Glutamatergic neuron (in vitro differentiated cells): ENCODE measurements at regions not wholly inside any gene's neighbourhood (a gene's known extent, or its start where the extent isn't known, plus 50 kb on each side); places are given as distances from the start of the nearest gene placed in this dataset.
"Not testable (repeated sequence)": the region's sequence is repeated elsewhere in the genome, so short reads cannot be mapped to it uniquely, and the experiment has no call there.

Source experiments
- DNase-seq: peaks from one replicate; pipeline ENCODE4 v3.0.0; 2022
- H3K27ac Mint-ChIP-seq: one replicate; pipeline ENCODE4 v1.8.0; 2020; ENCODE audit warnings: mild to moderate bottlenecking, mixed read lengths, inconsistent platforms; ENCODE audit not compliant: unreplicated experiment
- H3K27me3 Mint-ChIP-seq: one replicate; pipeline ENCODE4 v1.8.0; 2020; ENCODE audit warnings: mild to moderate bottlenecking, moderate library complexity, mixed read lengths, inconsistent platforms; ENCODE audit not compliant: unreplicated experiment
- H3K36me3 Mint-ChIP-seq: one replicate; pipeline ENCODE4 v1.8.0; 2020; ENCODE audit warnings: mild to moderate bottlenecking, mixed read lengths, inconsistent platforms; ENCODE audit not compliant: unreplicated experiment
- H3K4me1 Mint-ChIP-seq: one replicate; pipeline ENCODE4 v1.8.0; 2020; ENCODE audit warnings: mild to moderate bottlenecking, low read depth, mixed read lengths, inconsistent platforms; ENCODE audit not compliant: unreplicated experiment
- H3K4me3 Mint-ChIP-seq: one replicate; pipeline ENCODE4 v1.8.0; 2020; ENCODE audit warnings: mild to moderate bottlenecking, mixed read lengths, inconsistent platforms; ENCODE audit not compliant: unreplicated experiment
- H3K9me3 Mint-ChIP-seq: one replicate; pipeline ENCODE4 v1.8.0; 2020; ENCODE audit warnings: mild to moderate bottlenecking, moderate library complexity, mixed read lengths, inconsistent platforms; ENCODE audit not compliant: unreplicated experiment
- TF ChIP-seq, protein P1 (sequence below): fragments of 200-600 bp; sonication (generic); IDR thresholded peaks from one replicate; pipeline ENCODE4 v1.5.0; 2021; ENCODE audit not compliant: partially characterized antibody, unreplicated experiment

DNA sequence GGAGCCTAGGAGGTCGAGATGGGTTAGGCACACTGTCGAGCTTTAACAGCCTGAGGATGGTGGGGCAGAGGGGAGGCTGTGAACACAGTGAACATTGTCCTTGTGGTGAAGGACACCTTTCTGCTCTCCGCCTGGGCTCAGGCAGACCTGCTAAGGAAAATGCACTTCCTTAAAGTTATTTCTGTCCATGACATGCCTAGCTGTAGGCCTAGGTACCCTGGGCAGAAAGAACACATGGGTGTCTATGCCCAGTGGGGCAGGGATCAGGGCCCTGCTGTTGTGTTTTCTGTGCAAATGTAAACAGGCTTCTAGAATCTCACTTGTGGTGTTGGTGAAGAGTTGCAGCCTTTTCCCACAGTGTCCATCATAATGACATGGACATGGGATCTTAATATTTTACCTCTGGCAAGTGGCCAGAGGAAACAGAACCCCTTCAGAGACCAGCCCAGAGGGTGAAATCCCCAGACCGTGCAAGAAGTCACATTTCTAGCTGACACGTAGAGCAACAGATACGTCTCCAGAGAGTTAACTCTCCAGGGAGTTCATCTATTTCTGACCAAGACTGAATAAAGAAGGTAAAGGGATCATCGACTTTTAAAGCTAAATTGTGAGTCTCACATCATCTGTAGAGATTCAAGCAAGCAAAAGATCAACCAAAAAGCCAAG lies 79.2 kb downstream of the C9orf152 start:
- TF ChIP-seq, protein P1, sequence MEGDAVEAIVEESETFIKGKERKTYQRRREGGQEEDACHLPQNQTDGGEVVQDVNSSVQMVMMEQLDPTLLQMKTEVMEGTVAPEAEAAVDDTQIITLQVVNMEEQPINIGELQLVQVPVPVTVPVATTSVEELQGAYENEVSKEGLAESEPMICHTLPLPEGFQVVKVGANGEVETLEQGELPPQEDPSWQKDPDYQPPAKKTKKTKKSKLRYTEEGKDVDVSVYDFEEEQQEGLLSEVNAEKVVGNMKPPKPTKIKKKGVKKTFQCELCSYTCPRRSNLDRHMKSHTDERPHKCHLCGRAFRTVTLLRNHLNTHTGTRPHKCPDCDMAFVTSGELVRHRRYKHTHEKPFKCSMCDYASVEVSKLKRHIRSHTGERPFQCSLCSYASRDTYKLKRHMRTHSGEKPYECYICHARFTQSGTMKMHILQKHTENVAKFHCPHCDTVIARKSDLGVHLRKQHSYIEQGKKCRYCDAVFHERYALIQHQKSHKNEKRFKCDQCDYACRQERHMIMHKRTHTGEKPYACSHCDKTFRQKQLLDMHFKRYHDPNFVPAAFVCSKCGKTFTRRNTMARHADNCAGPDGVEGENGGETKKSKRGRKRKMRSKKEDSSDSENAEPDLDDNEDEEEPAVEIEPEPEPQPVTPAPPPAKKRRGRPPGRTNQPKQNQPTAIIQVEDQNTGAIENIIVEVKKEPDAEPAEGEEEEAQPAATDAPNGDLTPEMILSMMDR = no peak
- Mint-ChIP-seq H3K27me3 (peaks cover 1% of the 10 kb centered on the region), H3K4me1 (peaks cover 56% of the 10 kb centered on the region), H3K27ac (peak overlapping the region; percentile 59), H3K9me3 (peaks cover 17% of the 10 kb centered on the region), H3K36me3 (peaks cover 4% of the 10 kb centered on the region), H3K4me3 (peak overlapping the region; percentile 8)
- DNase-seq = no peak

DNA sequence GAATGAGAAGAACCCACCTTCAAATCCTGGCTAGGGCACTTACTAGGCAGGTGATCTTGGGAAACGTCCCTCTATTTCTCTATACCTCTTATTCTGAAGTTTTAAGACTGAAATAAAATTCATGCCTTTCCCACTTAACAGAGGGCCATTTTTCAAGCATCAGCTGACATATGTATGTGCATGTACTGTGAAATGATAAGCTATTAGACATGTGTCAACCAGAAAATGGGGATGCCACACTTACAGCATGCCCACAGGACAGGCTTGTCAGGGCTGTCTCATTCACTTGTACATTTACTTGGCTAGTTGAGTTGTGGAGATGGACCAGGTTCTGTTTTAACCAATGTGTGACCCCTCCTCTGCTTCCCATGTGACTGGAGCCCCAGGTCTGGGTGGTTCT lies 78.5 kb downstream of the C9orf152 start:
- Mint-ChIP-seq H3K4me3 (no peak overlapping the region), H3K27ac (peak overlapping the region; percentile 59), H3K9me3 (peaks cover 17% of the 10 kb centered on the region), H3K27me3 (peaks cover 1% of the 10 kb centered on the region), H3K4me1 (peaks cover 51% of the 10 kb centered on the region), H3K36me3 (peaks cover 4% of the 10 kb centered on the region)
- no peak for DNase-seq
- TF ChIP-seq, protein P1 = no peak

DNA sequence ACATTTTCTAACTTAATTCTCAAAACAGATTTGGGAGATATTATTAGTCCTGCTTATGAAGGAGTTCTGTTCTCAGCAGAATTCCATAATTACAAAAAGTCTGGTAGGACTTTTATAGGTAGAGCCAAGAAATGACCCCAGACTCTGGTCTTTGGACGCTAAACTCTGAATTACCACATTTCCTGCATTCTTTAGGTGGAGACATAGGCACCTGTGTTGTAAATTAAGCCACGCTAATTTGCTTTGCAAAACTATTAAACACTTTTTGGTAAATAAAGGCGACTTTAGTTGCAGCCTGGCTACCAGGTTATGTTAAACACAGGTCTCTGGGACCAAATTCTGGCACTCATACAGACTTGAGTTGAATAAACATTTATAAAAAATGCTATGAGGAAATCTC lies 77.7 kb downstream of the C9orf152 start:
- peaks cover 15% of the 10 kb centered on the region for H3K9me3 Mint-ChIP-seq
- no peak for DNase-seq
- peaks cover 4% of the 10 kb centered on the region for H3K36me3 Mint-ChIP-seq
- peaks cover 1% of the 10 kb centered on the region for H3K27me3 Mint-ChIP-seq
- H3K4me1 Mint-ChIP-seq = peaks cover 44% of the 10 kb centered on the region
- no peak overlapping the region for H3K4me3 Mint-ChIP-seq
- TF ChIP-seq, protein P1 = no peak
- no peak overlapping the region for H3K27ac Mint-ChIP-seq

DNA sequence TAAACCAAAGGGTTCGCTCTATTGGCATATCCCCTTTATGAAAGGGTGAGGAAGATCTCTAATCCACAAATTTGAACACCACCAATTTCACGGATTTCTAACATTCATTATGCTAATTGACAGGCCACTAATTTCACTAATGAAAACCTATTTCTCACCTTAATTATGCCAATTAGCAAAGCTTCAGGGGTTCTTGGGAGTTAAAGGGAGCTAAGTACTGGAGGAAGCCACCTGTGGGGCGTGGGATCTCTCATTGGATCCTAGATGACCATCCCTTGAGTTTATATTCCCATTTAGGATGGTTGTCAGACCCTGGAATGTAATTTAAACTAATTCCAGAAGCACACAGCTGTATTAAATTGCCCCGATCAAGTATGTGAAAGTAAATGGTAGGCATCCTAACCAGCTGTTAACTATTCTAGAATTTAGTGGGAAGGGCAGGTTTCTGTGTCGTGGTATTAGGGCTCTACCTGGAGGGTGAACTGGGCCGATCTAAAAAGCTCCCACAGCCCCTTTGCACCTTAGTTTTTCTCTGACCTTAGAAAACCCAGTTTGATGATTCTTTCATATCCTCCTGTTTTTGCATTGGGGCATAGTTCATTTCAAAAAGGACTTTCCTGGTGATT lies 77.1 kb downstream of the C9orf152 start:
- H3K27me3 Mint-ChIP-seq = peaks cover 1% of the 10 kb centered on the region
- H3K4me1 Mint-ChIP-seq = peaks cover 38% of the 10 kb centered on the region
- H3K9me3 Mint-ChIP-seq = peaks cover 11% of the 10 kb centered on the region
- no peak for DNase-seq
- TF ChIP-seq, protein P1 = no peak
- H3K36me3 Mint-ChIP-seq = peaks cover 4% of the 10 kb centered on the region
- no peak overlapping the region for H3K4me3 Mint-ChIP-seq
- peak overlapping the region; percentile 48 for H3K27ac Mint-ChIP-seq

DNA sequence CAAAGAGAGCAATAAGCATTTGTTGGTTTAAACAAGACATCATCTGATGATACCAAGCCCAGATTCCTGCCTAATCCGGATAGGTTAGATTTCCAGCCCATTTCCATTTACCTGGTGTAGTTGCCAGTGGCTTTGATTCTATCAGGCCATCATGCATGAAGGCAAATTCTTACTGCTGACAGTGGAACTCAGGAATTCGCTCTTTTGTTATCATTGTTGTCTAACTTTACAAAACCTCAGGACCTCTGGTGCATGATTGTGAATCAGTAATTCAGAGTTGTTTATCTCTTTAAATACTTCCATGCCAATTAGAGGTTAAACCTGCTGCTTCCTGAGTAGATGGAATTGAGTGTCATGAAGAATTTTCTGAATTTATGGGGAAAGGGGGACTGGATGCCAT lies 76.5 kb downstream of the C9orf152 start:
- Mint-ChIP-seq H3K9me3 (peaks cover 9% of the 10 kb centered on the region), H3K27ac (no peak overlapping the region), H3K4me3 (no peak overlapping the region), H3K36me3 (peaks cover 5% of the 10 kb centered on the region), H3K27me3 (peaks cover 3% of the 10 kb centered on the region), H3K4me1 (peaks cover 36% of the 10 kb centered on the region)
- no peak for DNase-seq
- TF ChIP-seq, protein P1 = no peak

DNA sequence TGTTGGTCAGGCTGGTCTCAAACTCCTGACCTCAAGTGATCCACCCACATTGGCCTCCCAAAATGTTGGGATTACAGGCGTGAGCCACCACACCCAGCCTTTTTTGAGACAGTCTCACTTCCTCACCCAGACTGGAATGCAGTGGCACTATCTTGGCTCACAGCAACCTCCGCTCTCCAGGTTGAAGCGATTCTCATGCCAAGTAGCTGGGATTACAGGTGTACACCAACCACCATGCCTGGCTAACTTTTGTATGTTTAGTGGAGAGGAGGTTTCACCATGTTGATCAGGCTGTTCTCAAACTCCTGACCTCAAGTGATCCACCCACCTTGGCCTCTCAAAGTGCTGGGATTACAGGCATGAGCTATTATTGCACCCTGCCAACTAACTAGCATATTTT lies 75.4 kb downstream of the C9orf152 start:
- DNase-seq, H3K27me3 Mint-ChIP-seq, H3K27ac Mint-ChIP-seq, H3K9me3 Mint-ChIP-seq, H3K4me3 Mint-ChIP-seq: not testable (repeated sequence)
- Mint-ChIP-seq H3K4me1 (peaks cover 32% of the 10 kb centered on the region), H3K36me3 (peaks cover 10% of the 10 kb centered on the region)
